ENCODE measurements at regions not wholly inside any gene's neighbourhood (a gene's known extent, or its start where the extent isn't known, plus 50 kb on each side); places are given as distances from the start of the nearest gene placed in this dataset.

GRCh38 chr13:33372251-33372919 lies 86.8 kb upstream of the STARD13 start:
- no peak for DNase-seq (ENCODE audit: low read depth in 1 of 2, low spot score in 1 of 2)

- no peak for DNase-seq (ENCODE audit: low read depth in 1 of 2, low spot score in 1 of 2)
Observed at GRCh38 chr13:33373624-33374023, 88.1 kb upstream of the STARD13 start.

- DNase-seq (ENCODE audit: low read depth in 1 of 2, low spot score in 1 of 2) = no peak
Observed at GRCh38 chr13:33375421-33375820, 89.9 kb upstream of the STARD13 start.

- no peak for DNase-seq (ENCODE audit: low read depth in 1 of 2, low spot score in 1 of 2)
Observed at GRCh38 chr13:33376212-33376611, 90.7 kb upstream of the STARD13 start.

- no peak for DNase-seq (ENCODE audit: low read depth in 1 of 2, low spot score in 1 of 2)
Observed at GRCh38 chr13:33377411-33377810, 91.9 kb upstream of the STARD13 start.

GRCh38 chr13:33377825-33378224 lies 92.3 kb upstream of the STARD13 start:
- no peak for DNase-seq (ENCODE audit: low read depth in 1 of 2, low spot score in 1 of 2)

GRCh38 chr13:33379608-33380007 lies 94.1 kb upstream of the STARD13 start:
- DNase-seq (ENCODE audit: low read depth in 1 of 2, low spot score in 1 of 2) = no peak

GRCh38 chr13:33380487-33381079 lies 95.0 kb upstream of the STARD13 start:
- DNase-seq (ENCODE audit: low read depth in 1 of 2, low spot score in 1 of 2) = no peak

GRCh38 chr13:33381180-33381579 lies 95.6 kb upstream of the STARD13 start:
- no peak for DNase-seq (ENCODE audit: low read depth in 1 of 2, low spot score in 1 of 2)

- DNase-seq (ENCODE audit: low read depth in 1 of 2, low spot score in 1 of 2) = no peak
Observed at GRCh38 chr13:33381906-33382305, 96.4 kb upstream of the STARD13 start.

GRCh38 chr13:33383724-33384577 lies 98.4 kb upstream of the STARD13 start:
- no peak for DNase-seq (ENCODE audit: low read depth in 1 of 2, low spot score in 1 of 2)

GRCh38 chr13:33388286-33388998 lies 102.9 kb upstream of the STARD13 start:
- no peak for DNase-seq (ENCODE audit: low read depth in 1 of 2, low spot score in 1 of 2)

GRCh38 chr13:33392794-33393405 lies 107.3 kb upstream of the STARD13 start:
- no peak for DNase-seq (ENCODE audit: low read depth in 1 of 2, low spot score in 1 of 2)

GRCh38 chr13:33394294-33394932 lies 108.9 kb upstream of the STARD13 start:
- DNase-seq (ENCODE audit: low read depth in 1 of 2, low spot score in 1 of 2) = no peak

- no peak for DNase-seq (ENCODE audit: low read depth in 1 of 2, low spot score in 1 of 2)
Observed at GRCh38 chr13:33401238-33401637, 115.7 kb upstream of the STARD13 start.

GRCh38 chr13:33402975-33403374 lies 117.4 kb upstream of the STARD13 start:
- no peak for DNase-seq (ENCODE audit: low read depth in 1 of 2, low spot score in 1 of 2)

GRCh38 chr13:33403807-33404362 lies 118.3 kb upstream of the STARD13 start:
- no peak for DNase-seq (ENCODE audit: low read depth in 1 of 2, low spot score in 1 of 2)

GRCh38 chr13:33405371-33405770 lies 119.8 kb upstream of the STARD13 start:
- DNase-seq (ENCODE audit: low read depth in 1 of 2, low spot score in 1 of 2) = no peak

- no peak for DNase-seq (ENCODE audit: low read depth in 1 of 2, low spot score in 1 of 2)
Observed at GRCh38 chr13:33409673-33410510, 124.3 kb upstream of the STARD13 start.
